GM12874 (cell line): ENCODE measurements at regions not wholly inside any gene's neighbourhood (a gene's known extent, or its start where the extent isn't known, plus 50 kb on each side); places are given as distances from the start of the nearest gene placed in this dataset.

ENCODE experiments used
- TF ChIP-seq, protein P1 (sequence below): IDR thresholded peaks from 2 replicates; pipeline ENCODE4 v1.5.1; 2011; ENCODE audit warnings: low read depth, mild to moderate bottlenecking, control low read depth, low read length, moderate library complexity; ENCODE audit not compliant: insufficient read depth

DNA sequence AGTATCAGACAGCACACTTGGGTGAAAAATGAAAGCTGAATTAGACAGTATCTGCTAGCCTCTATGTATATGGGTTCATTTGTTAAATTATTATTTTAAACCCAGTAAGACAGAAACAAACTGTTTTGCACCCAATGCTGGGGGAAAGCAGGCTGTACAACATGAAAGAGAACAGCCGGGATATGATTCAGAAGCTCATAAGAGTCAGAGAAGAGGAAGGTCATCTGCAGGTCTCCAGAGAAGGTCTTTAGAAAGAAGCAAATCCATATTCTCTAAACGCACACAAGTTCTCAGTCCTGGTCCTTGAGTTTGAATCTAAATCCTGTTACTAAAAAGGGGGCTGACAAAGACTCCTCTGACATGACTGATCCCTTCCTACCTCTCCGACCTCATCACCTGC, 155.1 kb downstream of the SIPA1L2 start:
- TF ChIP-seq, protein P1, sequence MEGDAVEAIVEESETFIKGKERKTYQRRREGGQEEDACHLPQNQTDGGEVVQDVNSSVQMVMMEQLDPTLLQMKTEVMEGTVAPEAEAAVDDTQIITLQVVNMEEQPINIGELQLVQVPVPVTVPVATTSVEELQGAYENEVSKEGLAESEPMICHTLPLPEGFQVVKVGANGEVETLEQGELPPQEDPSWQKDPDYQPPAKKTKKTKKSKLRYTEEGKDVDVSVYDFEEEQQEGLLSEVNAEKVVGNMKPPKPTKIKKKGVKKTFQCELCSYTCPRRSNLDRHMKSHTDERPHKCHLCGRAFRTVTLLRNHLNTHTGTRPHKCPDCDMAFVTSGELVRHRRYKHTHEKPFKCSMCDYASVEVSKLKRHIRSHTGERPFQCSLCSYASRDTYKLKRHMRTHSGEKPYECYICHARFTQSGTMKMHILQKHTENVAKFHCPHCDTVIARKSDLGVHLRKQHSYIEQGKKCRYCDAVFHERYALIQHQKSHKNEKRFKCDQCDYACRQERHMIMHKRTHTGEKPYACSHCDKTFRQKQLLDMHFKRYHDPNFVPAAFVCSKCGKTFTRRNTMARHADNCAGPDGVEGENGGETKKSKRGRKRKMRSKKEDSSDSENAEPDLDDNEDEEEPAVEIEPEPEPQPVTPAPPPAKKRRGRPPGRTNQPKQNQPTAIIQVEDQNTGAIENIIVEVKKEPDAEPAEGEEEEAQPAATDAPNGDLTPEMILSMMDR, result no peak

DNA sequence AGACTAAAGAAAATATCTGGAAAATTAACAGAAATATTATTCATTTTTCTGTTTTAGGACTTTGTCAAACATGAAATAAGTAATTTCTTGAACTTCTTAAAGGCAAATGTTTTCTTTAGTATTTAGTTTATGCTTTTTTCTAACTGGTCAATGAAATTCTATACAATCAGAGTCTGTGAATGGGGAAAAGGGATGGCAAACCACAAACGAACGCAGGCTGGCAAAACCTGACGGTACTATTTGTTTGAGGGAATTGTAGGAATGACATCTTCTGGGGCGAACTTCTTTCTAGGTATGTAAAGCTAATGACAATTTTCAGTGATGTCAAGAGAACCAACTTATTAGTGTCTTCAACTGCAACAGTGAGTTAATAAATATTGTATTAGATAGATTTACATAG, 156.0 kb downstream of the SIPA1L2 start:
- TF ChIP-seq, protein P1, result no peak

DNA sequence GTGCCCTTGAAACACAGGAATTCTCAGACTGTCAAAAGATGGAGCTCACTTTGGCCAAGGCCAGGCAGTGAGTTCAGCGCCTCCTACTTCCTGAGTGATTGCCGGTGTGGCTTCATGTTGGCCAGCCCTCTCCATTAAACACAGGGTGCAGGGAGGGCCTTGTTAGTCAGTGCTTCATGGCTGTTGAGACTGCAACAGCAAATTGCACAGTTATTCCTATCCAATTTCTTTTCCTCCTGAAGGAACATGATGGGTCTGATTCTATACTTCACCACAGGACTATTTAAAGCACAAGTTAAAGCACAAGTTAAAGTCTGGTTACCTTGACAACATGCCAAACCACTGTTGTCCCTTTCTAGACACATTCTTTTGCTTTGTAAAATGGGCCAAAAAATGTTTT, 156.6 kb downstream of the SIPA1L2 start:
- TF ChIP-seq, protein P1, result no peak

DNA sequence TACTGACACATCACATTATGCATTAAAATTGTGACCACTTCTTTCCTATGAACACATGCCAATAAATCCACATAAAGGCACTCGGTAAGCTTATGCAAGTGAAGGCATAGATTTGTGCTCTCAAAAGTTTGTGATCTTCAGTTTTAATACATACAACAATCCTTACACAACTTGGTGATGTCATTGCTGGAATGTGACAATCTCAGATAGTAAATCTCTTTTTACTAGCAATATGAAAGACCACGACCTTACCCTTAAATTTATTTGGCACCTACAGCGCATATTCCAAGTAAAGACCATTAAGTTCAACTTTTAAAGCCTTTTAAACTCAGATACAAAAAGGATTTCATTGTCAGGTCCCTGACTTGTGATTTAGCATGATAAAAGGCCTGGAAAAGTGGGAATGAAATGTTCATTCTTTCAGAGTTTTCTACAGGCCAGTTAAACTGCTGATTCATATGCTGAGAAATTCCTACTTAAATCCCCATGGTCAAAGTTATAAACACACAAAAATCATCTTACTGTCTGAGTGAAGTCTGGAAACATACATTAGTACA, 157.4 kb downstream of the SIPA1L2 start:
- TF ChIP-seq, protein P1, result no peak

DNA sequence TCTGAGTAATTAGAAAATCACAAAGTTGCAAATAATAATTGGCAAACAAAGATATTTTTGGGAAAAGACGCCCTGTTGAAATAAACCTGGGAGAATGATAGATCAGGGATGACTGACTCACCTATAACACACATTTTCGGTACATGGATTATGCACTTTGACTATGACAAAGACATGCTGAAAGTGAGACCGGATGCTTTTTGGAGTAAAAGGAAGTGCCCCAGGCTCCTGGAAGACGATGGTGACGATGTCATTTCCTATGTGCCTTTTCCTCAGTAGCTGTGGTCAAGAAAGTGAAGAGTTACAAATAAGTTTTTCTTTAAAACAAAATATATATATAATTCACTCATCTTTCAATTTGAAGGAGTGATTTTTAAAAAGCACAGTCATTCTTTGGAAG, 158.7 kb downstream of the SIPA1L2 start:
- TF ChIP-seq, protein P1, result no peak

DNA sequence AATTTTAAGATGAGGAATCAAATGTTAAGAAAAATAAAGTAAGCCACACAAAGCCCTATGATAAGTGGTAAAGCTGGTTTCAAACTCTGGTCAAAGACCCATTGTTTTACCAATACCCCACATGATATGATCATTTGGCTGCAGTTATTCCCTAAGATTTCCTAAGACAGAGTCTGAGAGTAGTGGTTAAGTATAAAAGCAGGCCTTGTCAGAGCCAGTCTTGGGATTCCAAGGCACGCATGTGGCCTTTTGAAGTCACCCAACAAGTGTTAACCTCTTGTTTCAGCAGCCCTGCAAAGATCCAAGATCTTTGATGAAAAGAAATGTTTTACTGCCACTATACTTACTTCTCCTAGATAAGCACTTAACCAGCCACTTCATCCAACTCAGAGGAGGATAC, 159.2 kb downstream of the SIPA1L2 start:
- TF ChIP-seq, protein P1, result no peak

DNA sequence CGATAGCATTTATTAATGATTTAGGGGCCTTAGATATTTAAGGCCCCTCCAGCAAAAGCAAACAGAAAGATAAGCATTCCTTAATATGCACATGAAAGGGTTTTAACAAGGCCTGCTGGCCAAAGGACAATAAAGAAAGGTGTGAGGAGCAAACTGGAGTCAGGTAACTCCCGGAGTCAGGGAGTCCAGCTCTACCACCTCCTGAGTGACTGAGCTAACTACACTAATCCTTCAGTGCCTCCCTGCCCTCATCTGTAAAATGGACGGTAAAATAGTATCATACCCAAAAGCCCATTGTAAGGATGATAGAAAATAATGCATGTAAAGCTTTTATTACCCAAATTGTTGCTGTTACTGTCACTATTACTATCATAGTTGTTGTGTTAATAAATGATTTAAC, 161.7 kb downstream of the SIPA1L2 start:
- TF ChIP-seq, protein P1, result no peak
